ACHN (cell line): ENCODE measurements at regions not wholly inside any gene's neighbourhood (a gene's known extent, or its start where the extent isn't known, plus 50 kb on each side); places are given as distances from the start of the nearest gene placed in this dataset.

Source experiments
- DNase-seq: peaks from one replicate; pipeline ENCODE4 v3.0.0-alpha.2; 2015
- in situ Hi-C: cut with HindIII; loops from 2 replicates; pipeline ENCODE4 v1.10.0; 2017; ENCODE audit warnings: low sequenced_read_pairs, low pct_ligation_motif_present, low pct_unique_long_range_greater_than_20kb

GRCh38 chr2:41935002-41935401 lies 112.8 kb upstream of the PKDCC start:
- in situ Hi-C loops: no loop called here
- DNase-seq: no peak

- in situ Hi-C loops: no loop called here
- no peak for DNase-seq
Measured at GRCh38 chr2:41935825-41936224, 112.0 kb upstream of the PKDCC start.

GRCh38 chr2:41936771-41937463 lies 110.9 kb upstream of the PKDCC start:
- no peak for DNase-seq
- in situ Hi-C loops: no loop called here

GRCh38 chr2:41937464-41937906 lies 110.3 kb upstream of the PKDCC start:
- DNase-seq: no peak
- in situ Hi-C loops: no loop called here

- in situ Hi-C loops: no loop called here
- no peak for DNase-seq
Measured at GRCh38 chr2:41937921-41938708, 109.7 kb upstream of the PKDCC start.

- no peak for DNase-seq
- in situ Hi-C loops: no loop called here
Measured at GRCh38 chr2:41940060-41940744, 107.6 kb upstream of the PKDCC start.

- no peak for DNase-seq
- in situ Hi-C loops: no loop called here
Measured at GRCh38 chr2:41940745-41941063, 107.1 kb upstream of the PKDCC start.

GRCh38 chr2:41941831-41942230 lies 106.0 kb upstream of the PKDCC start:
- no peak for DNase-seq
- in situ Hi-C loops: no loop called here

- in situ Hi-C loops: no loop called here
- DNase-seq: no peak
Measured at GRCh38 chr2:41942278-41942677, 105.5 kb upstream of the PKDCC start.

- in situ Hi-C loops: no loop called here
- no peak for DNase-seq
Measured at GRCh38 chr2:41943159-41943558, 104.7 kb upstream of the PKDCC start.

- DNase-seq: no peak
- in situ Hi-C loops: no loop called here
Measured at GRCh38 chr2:41944220-41944880, 103.5 kb upstream of the PKDCC start.

GRCh38 chr2:41947701-41948396 lies 100.0 kb upstream of the PKDCC start:
- in situ Hi-C loops: no loop called here
- no peak for DNase-seq

- in situ Hi-C loops: no loop called here
- DNase-seq: no peak
Measured at GRCh38 chr2:41948397-41948763, 99.4 kb upstream of the PKDCC start.

- DNase-seq: no peak
- in situ Hi-C loops: no loop called here
Measured at GRCh38 chr2:41949091-41949882, 98.5 kb upstream of the PKDCC start.

GRCh38 chr2:41949883-41950665 lies 97.7 kb upstream of the PKDCC start:
- no peak for DNase-seq
- in situ Hi-C loops: no loop called here

GRCh38 chr2:41950666-41950960 lies 97.2 kb upstream of the PKDCC start:
- in situ Hi-C loops: no loop called here
- no peak for DNase-seq
